ENCODE measurements at regions not wholly inside any gene's neighbourhood (a gene's known extent, or its start where the extent isn't known, plus 50 kb on each side); places are given as distances from the start of the nearest gene placed in this dataset.

DNA sequence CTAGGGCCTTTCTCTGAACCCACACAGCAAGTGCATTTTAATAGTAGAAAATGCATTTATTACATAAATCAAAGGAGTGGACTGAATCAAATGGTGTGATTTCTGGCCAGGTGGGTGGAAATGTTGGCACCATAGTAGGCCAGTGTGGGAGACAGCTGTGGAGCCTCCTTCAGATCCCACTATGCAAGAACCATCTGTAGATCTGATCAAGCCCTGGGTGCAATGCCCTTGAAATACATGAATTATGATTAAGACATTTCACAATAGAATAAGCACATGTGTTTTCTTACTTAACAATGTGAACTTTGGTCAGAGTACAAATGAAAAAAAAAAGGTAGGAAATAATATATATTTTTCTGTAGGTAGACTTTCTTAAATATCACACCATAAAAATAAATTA, 204.3 kb downstream of the PCDH7 start:
- ChIA-PET POLR2A (no interaction called here), CTCF (no interaction called here)
- TF ChIP-seq, protein P1, sequence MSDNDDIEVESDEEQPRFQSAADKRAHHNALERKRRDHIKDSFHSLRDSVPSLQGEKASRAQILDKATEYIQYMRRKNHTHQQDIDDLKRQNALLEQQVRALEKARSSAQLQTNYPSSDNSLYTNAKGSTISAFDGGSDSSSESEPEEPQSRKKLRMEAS (IDR thresholded peaks at IDR 0.05) = no peak
- TF ChIP-seq POLR2AphosphoS2 (conservative IDR thresholded peaks at IDR 0.05; ENCODE audit: low read length) (no peak), JUNB (IDR thresholded peaks at IDR 0.05) (no peak), CBX2 (IDR thresholded peaks at IDR 0.05; ENCODE audit: borderline replicate concordance, low read depth) (no peak), PHF8 (IDR thresholded peaks at IDR 0.05; ENCODE audit: borderline replicate concordance, low read depth) (no peak), RAD21 (conservative IDR thresholded peaks at IDR 0.05 in 1 of 2, IDR thresholded peaks at IDR 0.05 in 1 of 2) (no peak), MAFK (IDR thresholded peaks at IDR 0.05; ENCODE audit: partially characterized antibody) (no peak), FOSB (CRISPR knock-in tag; IDR thresholded peaks at IDR 0.05) (no peak)
- TF ChIP-seq, protein P2, sequence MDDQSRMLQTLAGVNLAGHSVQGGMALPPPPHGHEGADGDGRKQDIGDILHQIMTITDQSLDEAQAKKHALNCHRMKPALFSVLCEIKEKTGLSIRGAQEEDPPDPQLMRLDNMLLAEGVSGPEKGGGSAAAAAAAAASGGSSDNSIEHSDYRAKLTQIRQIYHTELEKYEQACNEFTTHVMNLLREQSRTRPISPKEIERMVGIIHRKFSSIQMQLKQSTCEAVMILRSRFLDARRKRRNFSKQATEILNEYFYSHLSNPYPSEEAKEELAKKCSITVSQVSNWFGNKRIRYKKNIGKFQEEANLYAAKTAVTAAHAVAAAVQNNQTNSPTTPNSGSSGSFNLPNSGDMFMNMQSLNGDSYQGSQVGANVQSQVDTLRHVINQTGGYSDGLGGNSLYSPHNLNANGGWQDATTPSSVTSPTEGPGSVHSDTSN (IDR thresholded peaks at IDR 0.05) = no peak
- TF ChIP-seq, protein P3, sequence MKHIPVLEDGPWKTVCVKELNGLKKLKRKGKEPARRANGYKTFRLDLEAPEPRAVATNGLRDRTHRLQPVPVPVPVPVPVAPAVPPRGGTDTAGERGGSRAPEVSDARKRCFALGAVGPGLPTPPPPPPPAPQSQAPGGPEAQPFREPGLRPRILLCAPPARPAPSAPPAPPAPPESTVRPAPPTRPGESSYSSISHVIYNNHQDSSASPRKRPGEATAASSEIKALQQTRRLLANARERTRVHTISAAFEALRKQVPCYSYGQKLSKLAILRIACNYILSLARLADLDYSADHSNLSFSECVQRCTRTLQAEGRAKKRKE (CRISPR knock-in tag; IDR thresholded peaks at IDR 0.05; ENCODE audit: low read depth) = no peak

DNA sequence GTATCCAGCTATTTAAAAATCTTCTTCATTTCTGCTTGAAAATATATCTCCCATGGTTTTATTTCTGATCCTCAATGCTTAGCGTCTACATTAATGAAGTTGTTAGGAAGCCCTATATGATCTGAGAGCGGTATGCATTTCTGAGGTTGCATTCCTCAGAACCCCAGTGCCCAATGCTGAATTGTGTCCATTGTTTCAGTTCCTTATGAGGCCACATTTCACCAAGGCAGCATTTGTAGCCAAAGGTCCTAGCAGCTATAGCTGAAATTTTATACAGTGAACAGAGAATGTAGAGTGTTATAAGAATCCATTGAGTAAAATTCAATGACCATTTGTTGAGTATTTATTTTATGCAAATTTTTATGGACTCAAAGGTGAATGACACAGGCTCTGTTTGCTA, 209.5 kb downstream of the PCDH7 start:
- no peak overlapping the region for H3K4me2 ChIP-seq
- H3K9me3 ChIP-seq = no peaks in the 10 kb centered on the region
- ChIA-PET CTCF (no interaction called here), POLR2A (no interaction called here)
- FAIRE-seq = no peak
- WGBS (ENCODE audit: missing lambda C conversion rate) = 48% methylated on average over 2 of the region's 2 CpGs
- no peak for DNase-seq (ENCODE audit: low read depth in 1 of 2, low spot score in 1 of 2)
- ATAC-seq = no peak
- H3K4me1 ChIP-seq = no peaks in the 10 kb centered on the region
- no peak overlapping the region for H3K4me3 ChIP-seq
- H3K27ac ChIP-seq = no peak overlapping the region
- TF ChIP-seq, protein P4, sequence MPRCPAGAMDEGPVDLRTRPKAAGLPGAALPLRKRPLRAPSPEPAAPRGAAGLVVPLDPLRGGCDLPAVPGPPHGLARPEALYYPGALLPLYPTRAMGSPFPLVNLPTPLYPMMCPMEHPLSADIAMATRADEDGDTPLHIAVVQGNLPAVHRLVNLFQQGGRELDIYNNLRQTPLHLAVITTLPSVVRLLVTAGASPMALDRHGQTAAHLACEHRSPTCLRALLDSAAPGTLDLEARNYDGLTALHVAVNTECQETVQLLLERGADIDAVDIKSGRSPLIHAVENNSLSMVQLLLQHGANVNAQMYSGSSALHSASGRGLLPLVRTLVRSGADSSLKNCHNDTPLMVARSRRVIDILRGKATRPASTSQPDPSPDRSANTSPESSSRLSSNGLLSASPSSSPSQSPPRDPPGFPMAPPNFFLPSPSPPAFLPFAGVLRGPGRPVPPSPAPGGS (IDR thresholded peaks at IDR 0.05) = no peak
- no peak for TF ChIP-seq POLR2AphosphoS2 (conservative IDR thresholded peaks at IDR 0.05; ENCODE audit: low read length)
- no peak for TF ChIP-seq HOXA7 (CRISPR knock-in tag; IDR thresholded peaks at IDR 0.05)
- TF ChIP-seq CBX2 (IDR thresholded peaks at IDR 0.05; ENCODE audit: borderline replicate concordance, low read depth) = no peak
- no peak for TF ChIP-seq TFCP2L1 (CRISPR knock-in tag; IDR thresholded peaks at IDR 0.05)
- TF ChIP-seq, protein P2 (IDR thresholded peaks at IDR 0.05) = no peak
- no peak for TF ChIP-seq TP53 (CRISPR knock-in tag; IDR thresholded peaks at IDR 0.05)
- TF ChIP-seq RAD21 (conservative IDR thresholded peaks at IDR 0.05 in 1 of 2, IDR thresholded peaks at IDR 0.05 in 1 of 2) = no peak
- TF ChIP-seq EHMT2 (IDR thresholded peaks at IDR 0.05; ENCODE audit: low read depth) = no peak
- no peak for TF ChIP-seq MAFK (IDR thresholded peaks at IDR 0.05; ENCODE audit: partially characterized antibody)
- TF ChIP-seq HEYL (CRISPR knock-in tag; IDR thresholded peaks at IDR 0.05) = no peak
- no peak for TF ChIP-seq ZC3H11A (IDR thresholded peaks at IDR 0.05)
- TF ChIP-seq EHF (CRISPR knock-in tag; IDR thresholded peaks at IDR 0.05) = no peak
- no peak for TF ChIP-seq HOXB5 (CRISPR knock-in tag; IDR thresholded peaks at IDR 0.05)
- TF ChIP-seq, protein P5, sequence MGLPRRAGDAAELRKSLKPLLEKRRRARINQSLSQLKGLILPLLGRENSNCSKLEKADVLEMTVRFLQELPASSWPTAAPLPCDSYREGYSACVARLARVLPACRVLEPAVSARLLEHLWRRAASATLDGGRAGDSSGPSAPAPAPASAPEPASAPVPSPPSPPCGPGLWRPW (IDR thresholded peaks at IDR 0.05) = no peak
- no peak for TF ChIP-seq FOXS1 (CRISPR knock-in tag; IDR thresholded peaks at IDR 0.05)
- TF ChIP-seq JUNB (IDR thresholded peaks at IDR 0.05) = no peak
- no peak for TF ChIP-seq KDM5A (IDR thresholded peaks at IDR 0.05)

More for the DNA sequence above, 204.3 kb downstream of the PCDH7 start:
- no peak for DNase-seq (ENCODE audit: low read depth in 1 of 2, low spot score in 1 of 2)
- no peak overlapping the region for H3K4me3 ChIP-seq
- H3K4me2 ChIP-seq = no peak overlapping the region
- no peaks in the 10 kb centered on the region for H3K9me3 ChIP-seq
- no peak for FAIRE-seq
- H3K4me1 ChIP-seq = no peaks in the 10 kb centered on the region
- ATAC-seq = no peak
- no peak overlapping the region for H3K27ac ChIP-seq
